OCI-LY7 (cell line): ENCODE measurements at regions not wholly inside any gene's neighbourhood (a gene's known extent, or its start where the extent isn't known, plus 50 kb on each side); places are given as distances from the start of the nearest gene placed in this dataset.

Experiments
- BruUV-seq: library from RNA; stranded (reverse); fragments of 400-500 nt; replicated peaks from 2 replicates; lab custom pipeline; 2021; lab: Mats Ljungman, UMichigan
- CTCF ChIA-PET: fragments of 300-600 bp; sonication (Branson Sonifier 250); formaldehyde crosslinking; loops from one replicate; lab custom pipeline; 2022; ENCODE audit warnings: antibody characterized with exemption; ENCODE audit not compliant: unreplicated experiment; lab: Charles Lee
- POLR2A ChIA-PET: fragments of 300-600 bp; sonication (Branson Sonifier 250); formaldehyde crosslinking; loops from one replicate; lab custom pipeline; 2022; ENCODE audit warnings: antibody characterized with exemption; lab: Charles Lee
- DNase-seq: peaks from one replicate; pipeline ENCODE4 v3.0.0-alpha.2; 2015; ENCODE audit warnings: low spot score
- H2AFZ ChIP-seq: fragments of 200-600 bp; sonication (generic), shearing (Covaris generic); 2 replicates; pipeline ENCODE4 v1.6.1; 2014; ENCODE audit warnings: mild to moderate bottlenecking, antibody characterized with exemption, low read length, moderate library complexity
- H3K27ac ChIP-seq: fragments of 200-600 bp; sonication (generic); 2 replicates; pipeline ENCODE4 v1.5.1; 2014; ENCODE audit warnings: mixed run types, low read depth, mild to moderate bottlenecking, moderate library complexity, low read length, inconsistent platforms; ENCODE audit not compliant: poor library complexity, severe bottlenecking
- H3K36me3 ChIP-seq: fragments of 200-600 bp; sonication (generic); 2 replicates; pipeline ENCODE4 v1.6.1; 2014; ENCODE audit warnings: mild to moderate bottlenecking, antibody characterized with exemption, low read length, moderate library complexity, mixed read lengths; ENCODE audit not compliant: insufficient read depth
- H3K4me1 ChIP-seq: fragments of 200-600 bp; sonication (generic); 2 replicates; pipeline ENCODE4 v1.5.1; 2014; ENCODE audit warnings: mild to moderate bottlenecking, low read length; ENCODE audit not compliant: insufficient read depth, poor library complexity, severe bottlenecking
- H3K4me2 ChIP-seq: fragments of 200-600 bp; sonication (generic); 2 replicates; pipeline ENCODE4 v1.6.1; 2014; ENCODE audit warnings: mild to moderate bottlenecking, low read length
- H3K4me3 ChIP-seq: fragments of 200-600 bp; sonication (generic); 2 replicates; pipeline ENCODE4 v1.5.1; 2014; ENCODE audit warnings: mild to moderate bottlenecking, low read depth, low read length; ENCODE audit not compliant: poor library complexity, severe bottlenecking
- H3K79me2 ChIP-seq: fragments of 200-600 bp; sonication (generic); 2 replicates; pipeline ENCODE4 v1.6.1; 2016; ENCODE audit warnings: low read depth, mild to moderate bottlenecking, low read length, moderate library complexity, mixed read lengths; ENCODE audit not compliant: insufficient read depth
- H3K9me2 ChIP-seq: fragments of 200-600 bp; sonication (generic); 2 replicates; pipeline ENCODE4 v1.6.1; 2016; ENCODE audit warnings: mild to moderate bottlenecking, low read length, mixed read lengths; ENCODE audit not compliant: insufficient read depth
- H3K9me3 ChIP-seq: fragments of 200-600 bp; sonication (generic); 2 replicates; pipeline ENCODE4 v1.6.1; 2014; ENCODE audit warnings: mild to moderate bottlenecking, mixed run types, low read length, mixed read lengths
- H4K20me1 ChIP-seq: fragments of 200-600 bp; sonication (generic); 2 replicates; pipeline ENCODE4 v1.6.1; 2014; ENCODE audit warnings: mild to moderate bottlenecking, antibody characterized with exemption, low read length, moderate library complexity, mixed read lengths; ENCODE audit not compliant: insufficient read depth
- CTCF ChIP-seq: fragments of 200-600 bp; sonication (generic); conservative IDR thresholded peaks from 2 replicates; pipeline ENCODE4 v1.5.1; 2014; ENCODE audit warnings: mild to moderate bottlenecking, antibody characterized with exemption, low read length, moderate library complexity, mixed read lengths
- EZH2phosphoT487 ChIP-seq: fragments of 200-600 bp; sonication (generic); IDR thresholded peaks from 2 replicates; pipeline ENCODE4 v1.6.1; 2018; ENCODE audit warnings: low read depth, borderline replicate concordance, mild to moderate bottlenecking, mixed run types, antibody characterized with exemption, low read length, moderate library complexity, mixed read lengths
- intact Hi-C: fragments of 100-400 bp; cut with micrococcal nuclease; formaldehyde crosslinking; loops from one replicate; pipeline ENCODE4 v1.10.0; 2022; ENCODE audit not compliant: unreplicated experiment

GRCh38 chr6:169345146-169345545 lies 91.5 kb upstream of the THBS2 start:
- TF ChIP-seq EZH2phosphoT487: no peak
- no peak for TF ChIP-seq CTCF
- BruUV-seq: no TSS peak
- ChIA-PET POLR2A (interaction anchor here (0.5 kb wide), 1 partner anchor 379 kb away, joined by 3 read pairs; no protein-coding TSS in a partner anchor), CTCF (no interaction called here)
- Histone ChIP-seq H3K79me2 (no peaks in the 10 kb centered on the region), H3K4me3 (no peak overlapping the region), H3K36me3 (no peaks in the 10 kb centered on the region), H2AFZ (no peak overlapping the region), H3K4me1 (no peaks in the 10 kb centered on the region), H3K27ac (no peak overlapping the region), H3K4me2 (no peak overlapping the region), H4K20me1 (no peaks in the 10 kb centered on the region), H3K9me3 (no peaks in the 10 kb centered on the region), H3K9me2 (no peaks in the 10 kb centered on the region)
- no peak for DNase-seq
- intact Hi-C loops: no loop called here

DNA sequence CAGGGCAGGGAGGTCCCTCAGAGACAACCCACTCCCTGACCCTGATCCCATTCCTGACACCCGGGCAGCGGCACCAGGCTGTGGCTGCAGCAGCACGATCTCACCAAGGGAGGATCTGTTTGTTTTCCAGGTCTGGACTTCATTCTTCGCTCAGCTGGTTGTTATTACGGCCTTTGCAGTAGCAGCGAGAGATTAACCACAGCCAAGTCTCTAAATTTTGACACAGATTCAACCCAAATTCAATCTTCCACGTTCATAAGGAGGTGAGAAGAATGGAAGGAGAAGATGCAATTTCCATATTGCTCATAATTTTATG lies 91.1 kb upstream of the THBS2 start:
- intact Hi-C loops: no loop called here
- no peak for DNase-seq
- no TSS peak for BruUV-seq
- Histone ChIP-seq H3K9me3 (no peaks in the 10 kb centered on the region), H4K20me1 (no peaks in the 10 kb centered on the region), H3K79me2 (no peaks in the 10 kb centered on the region), H3K4me3 (no peak overlapping the region), H3K27ac (no peak overlapping the region), H3K4me2 (no peak overlapping the region), H3K36me3 (no peaks in the 10 kb centered on the region), H2AFZ (no peak overlapping the region), H3K4me1 (no peaks in the 10 kb centered on the region), H3K9me2 (no peaks in the 10 kb centered on the region)
- ChIA-PET POLR2A (interaction anchor here (0.5 kb wide), 1 partner anchor 379 kb away, joined by 3 read pairs; no protein-coding TSS in a partner anchor), CTCF (no interaction called here)
- TF ChIP-seq EZH2phosphoT487 (no peak), CTCF (no peak)

DNA sequence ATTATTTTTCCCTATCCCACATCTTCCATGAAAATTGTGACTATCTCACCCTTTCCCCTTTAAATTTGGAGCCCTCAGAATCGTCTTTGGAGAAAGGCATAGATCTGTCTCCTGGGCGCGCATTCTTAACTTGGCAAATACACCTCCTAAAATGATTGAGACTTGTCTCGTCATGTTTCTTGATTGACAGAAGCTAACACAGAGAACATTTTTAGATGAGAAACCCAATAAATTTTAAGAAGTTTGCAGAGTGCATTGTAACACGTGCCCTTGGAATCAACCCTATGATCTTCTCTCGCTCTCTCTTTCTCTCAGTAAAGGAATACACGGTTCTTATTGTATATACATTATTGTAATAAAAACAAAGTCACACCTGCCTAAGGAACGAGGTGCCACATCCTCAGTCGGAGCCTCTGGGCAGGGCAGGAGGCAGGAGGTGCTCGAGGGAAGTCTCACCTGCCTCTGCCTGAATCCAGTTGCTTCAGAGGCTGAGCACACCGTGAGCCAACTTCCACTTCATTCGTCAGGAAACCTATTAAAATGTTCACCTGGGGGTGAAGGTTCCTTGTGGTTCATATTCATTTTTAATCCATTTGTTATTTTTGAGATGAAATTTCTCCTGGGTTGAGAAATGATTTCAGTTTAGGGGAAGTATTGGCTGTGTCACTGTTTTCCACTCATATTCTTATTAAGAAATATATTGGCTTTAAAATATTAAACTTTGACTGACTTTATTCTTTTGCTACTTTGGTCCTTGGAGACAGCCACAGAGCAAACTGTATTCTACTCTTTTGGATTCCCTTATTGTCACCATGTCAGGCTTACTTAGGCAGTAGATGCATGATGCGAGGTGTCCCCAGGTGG lies 90.5 kb upstream of the THBS2 start:
- no peak overlapping the region for H2AFZ ChIP-seq
- ChIA-PET CTCF (no interaction called here), POLR2A (no interaction called here)
- no peak overlapping the region for H3K4me2 ChIP-seq
- no TSS peak for BruUV-seq
- no peak for DNase-seq
- no peaks in the 10 kb centered on the region for H3K4me1 ChIP-seq
- H3K9me2 ChIP-seq: no peaks in the 10 kb centered on the region
- no peaks in the 10 kb centered on the region for H3K36me3 ChIP-seq
- intact Hi-C loops: no loop called here
- no peaks in the 10 kb centered on the region for H3K9me3 ChIP-seq
- H3K4me3 ChIP-seq: no peak overlapping the region
- H3K27ac ChIP-seq: no peak overlapping the region
- TF ChIP-seq CTCF (no peak), EZH2phosphoT487 (no peak)
- no peaks in the 10 kb centered on the region for H3K79me2 ChIP-seq
- H4K20me1 ChIP-seq: no peaks in the 10 kb centered on the region
